PC-9 (cell line): ENCODE measurements at regions not wholly inside any gene's neighbourhood (a gene's known extent, or its start where the extent isn't known, plus 50 kb on each side); places are given as distances from the start of the nearest gene placed in this dataset.

ENCODE experiments used
- CTCF ChIP-seq: fragments of 200-600 bp; sonication (generic); conservative IDR thresholded peaks from 2 replicates; pipeline ENCODE4 v1.6.1; 2017; ENCODE audit warnings: mixed run types, antibody characterized with exemption, mild to moderate bottlenecking, moderate library complexity
- EZH2 ChIP-seq: fragments of 200-600 bp; sonication (generic); IDR thresholded peaks from 2 replicates; pipeline ENCODE4 v1.8.0; 2017; ENCODE audit warnings: antibody characterized with exemption, low read depth

GRCh38 chr12:107513184-107513583 lies 172.4 kb upstream of the PWP1 start:
- no peak for TF ChIP-seq CTCF
- no peak for TF ChIP-seq EZH2
